Left ventricle myocardium superior (tissue), 1 donor: ENCODE measurements at regions not wholly inside any gene's neighbourhood (a gene's known extent, or its start where the extent isn't known, plus 50 kb on each side); places are given as distances from the start of the nearest gene placed in this dataset.

Source experiments
- ATAC-seq: fragments of 200-7000 bp; cut with Tn5 transposase; one replicate; pipeline ENCODE4 v1.9.1; 2020; ENCODE audit warnings: mild to moderate bottlenecking, moderate library complexity
- DNase-seq: peaks from one replicate; pipeline ENCODE4 v3.0.0-alpha.2; 2020
- intact Hi-C: fragments of 100-400 bp; cut with micrococcal nuclease; formaldehyde crosslinking; loops from one replicate; pipeline ENCODE4 v1.11.0; 2022
- donor health status: DM: no; HTN: yes; CAD: no; lungs with severe emphysema.

DNA sequence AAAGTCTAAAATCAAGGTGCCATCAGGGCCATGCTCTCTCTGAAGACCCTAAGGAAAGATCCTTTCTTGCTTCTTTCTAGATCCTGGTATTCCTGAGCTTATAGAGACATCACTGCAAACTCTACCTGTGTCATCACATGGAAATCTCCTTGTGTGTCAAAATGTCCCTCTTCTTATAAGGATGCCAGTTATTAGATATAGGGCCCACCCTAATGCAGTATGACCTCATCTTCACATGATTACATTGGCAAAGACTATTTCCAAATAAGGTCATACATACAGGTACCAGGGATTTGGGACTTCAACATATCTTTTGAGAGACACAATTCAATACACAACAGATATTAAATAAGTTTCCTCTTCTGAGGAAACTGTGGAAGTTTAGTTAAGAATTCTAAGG is 123.9 kb downstream of the UNC5CL start:
- no peak for DNase-seq
- intact Hi-C loops = no loop called here
- ATAC-seq = no peak

DNA sequence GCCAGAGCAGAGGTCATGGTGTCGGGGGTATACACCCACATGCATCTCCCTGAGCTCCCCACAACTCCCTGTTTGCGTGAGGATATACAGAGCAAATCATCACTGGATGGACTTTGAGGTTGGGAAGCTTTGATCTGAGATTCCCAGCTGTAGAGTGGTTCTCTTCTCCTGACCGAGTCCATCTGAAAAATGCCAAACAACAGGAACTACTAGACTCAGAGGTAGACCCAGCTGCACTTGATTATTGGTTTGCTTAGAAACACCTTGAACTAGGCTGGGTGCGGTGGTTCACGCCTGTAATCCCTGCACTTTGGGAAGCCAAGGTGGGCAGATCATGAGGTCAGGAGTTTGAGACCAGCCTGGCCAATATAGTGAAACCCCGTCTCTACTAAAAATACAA is 125.0 kb downstream of the UNC5CL start:
- DNase-seq (no peak), ATAC-seq (no peak)
- intact Hi-C loops = no loop called here

DNA sequence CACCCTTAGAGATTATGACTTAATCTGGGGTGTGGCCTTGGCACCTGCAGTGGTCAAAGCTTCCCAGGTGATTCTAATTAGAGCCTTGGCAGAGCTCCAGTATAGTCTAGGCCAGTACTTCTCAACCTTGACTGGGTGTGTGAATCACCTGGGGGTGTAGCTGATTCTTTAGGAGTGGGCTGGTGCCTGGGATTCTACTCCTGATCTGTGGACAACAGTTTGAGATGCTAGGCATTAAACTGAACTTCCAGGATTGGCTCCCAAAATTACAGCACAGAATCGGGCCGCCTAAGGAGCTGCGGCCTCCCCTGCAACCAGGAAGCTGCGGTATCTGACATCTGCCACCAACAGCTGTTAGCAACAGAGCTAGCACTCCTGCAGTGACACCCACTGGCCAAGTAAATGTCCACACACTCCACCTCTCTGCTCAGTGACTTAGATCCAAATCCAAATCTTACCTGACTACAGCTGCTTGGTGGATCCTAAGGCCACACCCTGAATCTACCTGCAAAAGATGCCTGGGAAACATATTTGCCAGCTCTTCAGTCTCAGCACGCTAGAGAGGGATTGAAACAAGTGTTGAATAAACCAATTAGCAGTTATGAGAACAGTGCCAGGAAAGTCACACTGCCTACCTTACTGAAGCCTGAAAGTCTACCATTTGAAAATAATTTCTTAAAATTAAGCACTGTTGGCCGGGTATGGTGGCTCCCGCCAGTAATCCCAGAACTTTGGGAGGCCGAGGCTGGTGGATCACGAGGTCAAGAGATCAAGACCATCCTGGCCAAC is 126.7 kb downstream of the UNC5CL start:
- DNase-seq (peak; percentile 43), ATAC-seq (peak; percentile 92)
- intact Hi-C loops = no loop called here

DNA sequence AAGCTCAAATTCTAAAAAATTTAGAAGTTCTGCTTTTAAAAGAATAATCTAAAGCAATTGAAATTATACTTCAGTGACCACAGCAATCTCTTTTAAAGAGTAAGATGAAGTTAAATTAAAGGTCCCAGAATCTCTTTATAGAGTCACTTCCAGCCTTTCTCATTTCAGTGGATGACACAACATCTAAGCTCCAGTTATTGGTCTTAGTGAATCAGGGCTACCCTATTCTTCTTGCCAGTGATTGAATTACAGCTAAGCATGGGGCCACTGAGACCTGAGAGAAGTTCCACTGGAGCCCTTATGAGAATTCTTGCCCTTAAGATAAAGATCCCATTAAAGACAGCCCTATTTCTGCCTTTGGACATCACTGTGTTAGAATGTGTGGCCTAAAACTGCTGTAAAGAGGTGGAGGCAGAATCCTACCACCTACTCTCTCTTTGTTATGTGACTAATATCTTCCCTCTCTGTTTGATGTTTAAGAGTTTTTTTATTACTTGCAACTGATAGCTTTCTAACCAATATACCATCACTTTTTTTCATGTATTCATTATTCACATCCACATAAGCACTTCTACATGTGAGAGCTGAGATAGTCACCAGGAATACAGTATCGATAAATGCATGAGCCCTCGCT is 128.6 kb downstream of the UNC5CL start:
- intact Hi-C loops = no loop called here
- no peak for ATAC-seq
- DNase-seq = no peak

DNA sequence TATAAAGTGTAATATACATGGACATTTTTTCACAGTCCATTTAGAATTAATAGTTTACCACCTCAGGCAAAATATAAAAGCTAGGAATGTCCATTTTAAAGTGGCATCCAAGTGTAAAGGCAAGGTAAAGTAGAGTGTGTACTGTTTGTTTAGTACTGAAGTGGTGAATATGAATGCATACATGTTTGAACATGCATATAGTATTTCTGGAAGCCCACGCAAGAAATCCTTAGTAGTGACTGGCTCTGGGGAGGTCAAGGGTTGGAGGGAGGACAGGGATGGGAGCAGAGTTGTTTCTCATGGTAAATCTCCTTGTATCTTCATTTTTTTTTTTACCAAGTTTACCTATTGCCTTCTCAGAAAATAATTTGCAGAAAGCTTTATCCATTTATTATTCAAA is 129.2 kb downstream of the UNC5CL start:
- ATAC-seq = no peak
- intact Hi-C loops = no loop called here
- DNase-seq = no peak

DNA sequence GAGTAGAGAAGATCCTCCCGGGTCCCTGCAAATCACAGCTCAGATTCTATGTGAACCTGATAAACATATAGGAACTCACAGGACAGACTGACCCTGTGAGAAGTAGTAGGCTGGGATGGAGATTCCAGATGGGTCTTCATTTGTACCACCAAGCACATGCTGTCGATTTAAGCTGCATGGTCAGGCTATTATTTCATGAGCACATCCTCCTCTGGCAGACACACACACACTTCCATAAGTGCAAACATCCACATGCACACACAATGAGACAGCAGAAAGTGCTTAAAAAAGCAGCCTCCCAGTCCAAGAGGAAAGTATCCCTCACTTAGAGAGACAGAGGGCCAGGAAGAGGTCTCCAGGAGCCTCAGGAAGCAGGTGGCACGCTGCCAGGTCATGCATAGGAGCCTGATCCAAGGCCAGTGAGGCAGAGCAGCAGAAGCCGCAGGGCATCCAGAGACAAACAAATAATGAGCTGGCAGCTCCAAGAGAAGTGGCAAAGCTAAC is 131.8 kb downstream of the UNC5CL start:
- DNase-seq (peak; percentile 63), ATAC-seq (peak; percentile 38)
- intact Hi-C loops = no loop called here

DNA sequence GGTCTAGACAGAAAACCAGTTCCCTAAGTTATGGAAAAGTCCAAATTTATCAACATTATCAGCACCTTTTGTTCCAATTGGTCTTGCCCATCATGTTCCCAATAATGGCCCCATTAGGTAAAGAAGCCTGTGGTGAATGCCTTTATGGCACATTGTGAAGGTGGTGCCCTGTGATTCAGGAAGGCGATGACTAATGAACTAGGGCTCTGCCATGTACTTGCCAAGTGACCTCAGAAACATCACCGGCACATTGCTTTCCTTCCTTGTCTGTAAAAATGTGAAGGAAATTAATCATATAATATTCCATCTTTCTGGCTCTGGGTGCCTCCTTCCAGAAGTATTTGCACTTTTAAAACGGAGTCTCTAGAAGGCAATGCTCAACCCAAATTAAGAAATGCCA is 132.3 kb downstream of the UNC5CL start:
- intact Hi-C loops = no loop called here
- ATAC-seq = no peak
- no peak for DNase-seq

DNA sequence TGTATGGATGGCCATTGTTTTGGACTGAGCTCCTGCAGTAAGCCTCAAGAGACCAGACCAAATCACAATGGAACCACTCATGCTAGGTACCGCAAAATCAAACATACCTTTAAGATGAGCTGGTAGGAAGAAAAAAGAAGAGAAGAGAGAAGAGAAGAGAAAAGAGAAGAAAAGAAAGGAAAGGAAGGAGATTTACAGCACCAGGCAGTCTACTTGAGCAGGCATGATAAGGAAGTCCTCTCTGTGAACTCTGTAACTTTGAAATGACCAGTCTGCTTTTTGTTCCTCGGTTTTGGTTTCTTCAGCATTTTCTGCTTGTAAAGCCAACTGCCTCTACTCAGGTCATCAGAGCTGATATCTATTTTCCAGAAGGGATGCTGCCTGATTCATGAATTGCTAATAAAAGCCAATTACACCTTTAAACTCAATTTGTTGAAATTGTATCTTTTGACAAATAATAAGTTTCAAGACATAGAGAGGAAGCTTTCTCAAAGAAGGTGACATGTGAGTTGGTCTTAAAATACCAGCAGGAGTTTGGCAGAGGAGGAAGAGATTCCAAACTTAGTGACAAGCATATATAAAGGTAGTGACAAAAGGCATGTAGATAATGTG is 134.3 kb downstream of the UNC5CL start:
- no peak for DNase-seq
- ATAC-seq = no peak
- intact Hi-C loops = no loop called here

DNA sequence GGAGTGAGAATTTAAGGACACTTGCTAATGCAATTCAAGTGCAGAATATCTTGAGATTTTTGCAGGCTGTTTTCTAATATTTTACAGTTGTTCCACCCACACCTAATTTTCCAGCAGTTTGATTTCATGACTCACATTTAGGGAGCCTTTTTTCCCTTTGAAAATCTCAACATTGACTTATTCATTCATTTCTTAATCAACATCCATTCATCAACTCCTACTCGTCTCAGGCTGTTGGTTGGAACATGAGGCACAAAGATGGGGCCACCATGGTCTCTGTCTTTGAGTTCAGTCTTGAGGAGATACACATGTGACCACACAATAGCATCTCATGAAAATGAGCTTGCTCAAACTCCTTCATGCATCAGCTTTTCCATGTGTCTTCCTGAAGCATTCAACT is 135.6 kb downstream of the UNC5CL start:
- intact Hi-C loops = no loop called here
- DNase-seq = no peak
- ATAC-seq = no peak

DNA sequence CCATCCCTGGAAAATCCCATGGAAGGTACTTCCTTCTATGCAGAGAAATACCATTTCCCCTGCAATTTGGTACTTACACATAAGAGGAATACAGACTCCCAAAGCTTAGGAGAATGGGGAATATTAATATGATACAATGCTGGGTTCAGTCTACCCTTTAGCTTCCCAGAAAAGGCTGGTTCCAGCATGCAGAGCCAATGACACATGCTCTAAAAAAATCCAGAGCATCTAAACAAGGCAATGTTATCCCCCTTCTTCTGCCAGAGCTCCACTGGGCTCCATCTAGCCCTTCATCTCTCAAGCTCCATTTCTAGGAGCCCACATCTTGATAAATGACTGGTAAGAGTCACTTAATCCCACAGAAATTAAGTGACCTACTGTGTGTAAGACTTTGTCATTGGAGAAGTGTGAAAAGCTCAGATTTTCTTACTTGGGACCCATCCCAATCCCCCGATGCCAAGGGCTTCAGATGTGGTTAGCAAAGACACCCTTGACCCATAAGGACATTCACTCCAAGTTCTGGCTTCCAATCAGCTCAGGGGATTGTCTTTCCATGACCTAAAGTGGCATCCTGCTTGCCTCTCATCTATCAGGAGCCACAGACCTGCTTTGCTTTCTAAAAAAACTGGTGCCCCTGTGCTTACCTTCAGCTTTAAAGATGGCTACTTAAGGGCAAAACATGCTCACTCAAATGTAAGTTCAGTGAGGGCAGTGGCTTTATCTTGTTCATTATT is 137.5 kb downstream of the UNC5CL start:
- ATAC-seq = peak; percentile 63
- no peak for DNase-seq
- intact Hi-C loops = no loop called here

DNA sequence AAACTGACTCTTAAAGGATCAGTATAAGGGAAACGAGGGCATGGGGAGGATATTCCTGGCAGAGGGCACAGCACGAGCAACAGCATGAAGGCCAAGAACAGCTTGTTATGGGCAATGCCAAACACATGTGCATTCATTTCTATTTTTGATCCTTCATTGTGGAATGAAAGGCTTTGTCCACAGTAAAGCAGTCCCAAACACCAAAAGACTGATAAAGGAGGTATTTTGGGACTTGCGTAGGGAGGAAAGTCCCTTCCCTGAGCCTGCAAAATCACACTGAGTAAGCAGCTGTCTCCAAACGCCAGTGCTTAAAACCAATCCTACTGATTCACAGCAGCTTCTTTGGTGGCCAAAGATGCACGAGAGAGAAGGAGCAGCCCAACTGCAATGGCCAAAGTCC is 138.2 kb downstream of the UNC5CL start:
- intact Hi-C loops = no loop called here

DNA sequence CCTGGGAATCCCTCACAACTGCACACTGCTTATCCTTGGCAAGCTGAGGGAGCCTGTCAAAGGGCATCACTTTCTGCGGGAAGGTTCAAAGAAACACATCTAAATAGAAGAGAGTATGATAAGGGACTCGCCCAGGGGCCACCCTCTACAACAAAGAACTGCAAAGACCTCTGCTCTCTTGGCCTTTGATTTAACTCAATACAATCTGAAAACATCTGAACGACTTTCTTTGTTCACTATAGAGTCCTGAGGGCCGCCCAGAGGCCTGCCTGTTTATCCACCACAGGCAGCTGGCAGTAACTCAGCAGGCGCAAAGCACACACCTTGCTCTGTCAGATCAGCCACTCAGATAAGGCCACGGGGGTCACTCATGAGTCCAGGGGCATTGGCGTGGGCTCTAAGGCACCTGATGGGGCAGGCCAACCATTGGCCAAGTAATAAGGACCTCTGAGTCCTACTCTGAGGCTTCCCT is 139.3 kb downstream of the UNC5CL start:
- ATAC-seq (peak; percentile 10), DNase-seq (no peak)
- intact Hi-C loops = loop anchor here (10.0 kb wide), 1 partner anchor 125 kb away; no protein-coding TSS in a partner anchor

More for the DNA sequence above, 138.2 kb downstream of the UNC5CL start:
- DNase-seq (peak; percentile 44), ATAC-seq (peak; percentile 90)

DNA sequence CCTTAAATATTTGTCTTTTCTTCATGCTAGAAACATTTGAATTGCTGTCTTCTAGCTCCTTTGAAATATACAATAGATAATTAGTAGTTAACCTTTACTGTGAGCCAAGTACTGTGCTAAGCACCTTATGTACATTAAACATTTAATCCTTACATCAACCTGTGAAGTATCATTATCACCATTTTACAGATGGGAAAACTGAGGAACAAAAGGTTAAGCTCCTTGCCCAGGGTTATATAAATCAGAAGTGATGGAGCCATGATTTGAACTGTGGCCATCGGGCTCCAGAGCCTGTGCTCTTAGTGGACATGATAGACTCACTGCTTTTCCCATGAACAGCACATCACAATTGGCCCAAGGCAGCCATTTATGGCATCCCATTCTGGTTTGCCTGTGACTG is 140.9 kb downstream of the UNC5CL start:
- intact Hi-C loops = loop anchor here (10.0 kb wide), 1 partner anchor 127 kb away; no protein-coding TSS in a partner anchor
- ATAC-seq (no peak), DNase-seq (no peak)

DNA sequence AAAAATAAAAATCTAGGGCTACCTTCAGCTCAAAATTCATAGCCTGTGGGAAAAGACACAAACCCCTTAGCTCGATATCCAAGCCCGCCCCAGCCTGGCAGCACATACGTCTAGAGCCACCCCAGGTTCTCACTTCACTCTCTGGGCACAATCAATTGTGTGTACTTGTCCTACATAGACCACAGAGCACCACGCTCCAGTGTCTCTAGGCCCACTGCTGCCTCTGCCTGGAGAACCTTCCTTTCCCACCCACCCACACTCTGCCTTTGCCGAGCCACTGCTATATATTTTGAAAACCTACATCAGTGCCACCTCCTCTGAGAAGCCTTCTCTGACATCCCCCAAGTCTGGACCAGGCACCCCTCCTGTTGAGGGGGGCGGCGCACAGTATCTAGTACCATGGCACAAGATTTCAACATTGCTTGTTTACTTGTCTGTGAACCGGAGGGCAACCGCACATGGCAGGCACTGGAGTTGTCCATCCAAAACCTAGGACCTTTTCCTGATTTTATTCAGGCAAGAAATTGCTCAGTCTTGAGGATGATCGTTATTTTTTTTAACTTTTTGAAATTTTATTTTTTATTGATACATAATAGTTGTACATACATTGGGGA is 141.5 kb downstream of the UNC5CL start:
- intact Hi-C loops = loop anchor here (10.0 kb wide), 1 partner anchor 127 kb away; no protein-coding TSS in a partner anchor
- no peak for DNase-seq
- ATAC-seq = no peak

DNA sequence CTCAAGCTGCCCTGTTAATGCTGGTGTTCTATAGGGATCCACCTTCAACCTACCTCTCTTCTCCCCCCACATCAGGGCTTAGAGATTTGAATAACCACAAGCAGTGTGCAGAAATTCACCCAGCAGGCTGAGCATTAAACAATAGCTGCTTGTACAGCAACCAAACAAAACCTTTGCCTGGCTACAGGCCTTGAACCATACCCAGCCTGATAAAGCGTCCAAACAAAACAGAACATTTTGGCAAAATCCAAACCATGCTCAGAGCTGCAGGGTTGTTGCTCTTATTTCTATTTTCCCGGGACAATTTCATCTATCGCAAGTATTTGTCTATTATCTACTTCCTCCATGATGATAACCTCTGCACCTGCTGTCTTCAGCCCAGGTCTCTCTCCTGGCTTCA is 142.3 kb downstream of the UNC5CL start:
- DNase-seq = no peak
- intact Hi-C loops = loop anchor here (10.0 kb wide), 1 partner anchor 128 kb away; no protein-coding TSS in a partner anchor
- ATAC-seq = no peak

DNA sequence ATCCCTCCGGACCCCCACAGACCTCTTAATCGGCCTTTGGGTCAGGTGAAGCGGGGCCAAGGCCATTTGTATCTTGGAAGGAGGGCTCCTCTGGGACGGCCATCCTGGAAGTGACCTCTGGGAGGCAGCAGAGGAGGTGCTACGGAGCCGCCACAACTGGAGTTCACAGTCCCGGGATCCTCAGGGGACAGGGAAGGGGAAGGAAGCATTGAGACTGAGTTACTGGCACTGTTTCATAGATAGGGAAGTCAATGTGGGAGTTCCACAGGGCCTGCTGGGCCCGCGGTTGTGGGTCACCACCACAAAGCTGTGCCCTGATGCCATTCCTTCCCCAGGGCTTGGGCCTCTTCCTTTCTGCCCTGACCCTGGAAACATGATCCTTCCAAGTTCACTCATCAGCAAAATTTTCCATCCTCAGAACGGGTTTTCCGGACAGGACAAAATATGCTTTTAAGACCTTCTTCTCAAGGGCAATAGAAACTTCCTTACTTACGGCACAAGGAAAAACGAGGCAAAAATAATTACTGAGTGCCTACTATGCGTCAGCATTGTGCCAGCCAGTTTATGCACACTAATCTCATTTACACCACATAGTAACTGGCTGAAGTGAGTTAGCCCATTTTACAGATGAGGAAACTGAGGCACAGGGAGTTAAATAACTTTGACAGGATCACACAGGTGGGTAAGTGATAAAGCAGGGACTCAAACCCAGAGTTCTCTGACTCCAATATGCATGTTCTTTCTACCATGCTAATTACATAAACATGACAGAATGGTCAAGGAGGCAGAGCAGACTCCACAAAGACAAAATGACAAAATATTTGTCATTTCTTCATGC is 143.8 kb downstream of the UNC5CL start:
- intact Hi-C loops = loop anchor here (10.0 kb wide), 1 partner anchor 130 kb away; no protein-coding TSS in a partner anchor
- DNase-seq (peak; percentile 65), ATAC-seq (peak; percentile 84)

DNA sequence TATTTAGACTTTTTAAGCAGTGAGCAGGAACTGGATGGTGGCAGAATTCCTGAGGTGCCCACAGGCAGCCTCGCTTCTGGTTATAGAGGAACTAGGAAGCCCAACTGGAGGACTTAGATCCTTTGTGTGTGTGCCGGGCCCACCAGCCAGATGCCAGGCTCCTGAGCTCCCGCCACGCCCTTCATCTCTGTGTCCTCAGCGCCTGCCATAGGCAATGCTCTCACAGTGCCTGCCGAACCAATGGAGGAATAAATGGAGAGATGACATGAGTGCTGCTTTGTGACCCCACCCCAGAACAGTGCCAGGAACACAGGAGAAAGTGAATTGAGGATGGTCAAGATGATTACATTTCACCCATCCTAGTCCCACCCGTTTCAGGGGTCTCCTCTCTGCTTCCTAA is 146.0 kb downstream of the UNC5CL start:
- intact Hi-C loops = loop anchor here (10.0 kb wide), 1 partner anchor 132 kb away; no protein-coding TSS in a partner anchor
- ATAC-seq (no peak), DNase-seq (no peak)

DNA sequence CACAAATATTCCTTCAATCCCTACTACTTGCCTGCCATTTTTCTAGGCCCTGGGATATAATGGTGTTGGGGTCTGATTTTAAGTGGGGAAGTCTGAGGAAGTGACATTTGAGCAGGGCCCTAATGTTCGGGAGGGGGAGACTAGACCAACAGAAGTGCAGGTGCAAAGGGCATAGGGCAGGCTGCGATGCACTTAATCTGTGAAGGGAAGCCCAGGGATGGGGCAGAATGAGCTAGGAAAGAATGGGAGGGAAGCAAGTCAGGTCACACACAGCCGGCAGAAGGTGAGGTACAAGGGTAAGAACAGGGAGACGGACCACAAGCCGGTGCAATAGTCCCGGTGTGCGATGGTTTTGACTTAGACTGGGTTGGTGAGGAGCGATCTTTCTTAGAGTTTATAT is 146.8 kb downstream of the UNC5CL start:
- intact Hi-C loops = loop anchor here (10.0 kb wide), 1 partner anchor 133 kb away; no protein-coding TSS in a partner anchor
- DNase-seq (no peak), ATAC-seq (no peak)
